Uterus (tissue), 3 donors: ENCODE measurements at regions not wholly inside any gene's neighbourhood (a gene's known extent, or its start where the extent isn't known, plus 50 kb on each side); places are given as distances from the start of the nearest gene placed in this dataset.

Experiments
- DNase-seq, 2 donors: peaks; one replicate each; pipeline ENCODE4 v3.0.0-alpha.2; 2019 to 2020
- H3K27ac ChIP-seq, 2 donors: fragments of 200-600 bp; sonication (generic); 1 replicate in 1 of 2; 2 replicates in 1 of 2; pipeline ENCODE4 v1.5.1; 2016 to 2018
- H3K27me3 ChIP-seq, 2 donors: fragments of 200-600 bp; sonication (generic); one replicate each; pipeline ENCODE4 v1.5.1; 2018 to 2019; ENCODE audit warnings: control low read depth in 1 of 2
- H3K36me3 ChIP-seq, 2 donors: fragments of 200-600 bp; sonication (generic); one replicate each; pipeline ENCODE4 v1.5.1; 2019; ENCODE audit warnings: control low read depth in 1 of 2
- H3K4me1 ChIP-seq, 2 donors: fragments of 200-600 bp; sonication (generic); one replicate each; pipeline ENCODE4 v1.5.1; 2018 to 2019; ENCODE audit warnings: control low read depth in 1 of 2
- H3K4me3 ChIP-seq, 2 donors: fragments of 200-600 bp; sonication (generic); 1 replicate in 1 of 2; 2 replicates in 1 of 2; pipeline ENCODE4 v1.5.1; 2018 to 2019; ENCODE audit warnings: mild to moderate bottlenecking in 1 of 2
- H3K9me3 ChIP-seq, 2 donors: fragments of 200-600 bp; sonication (generic); one replicate each; pipeline ENCODE4 v1.5.1; 2019; ENCODE audit warnings: control low read depth in 1 of 2
- CTCF ChIP-seq, 4 experiments: fragments of 200-600 bp in 2 of 4; fragments of 450-650 bp in 2 of 4; sonication (generic) in 2 of 4; IDR thresholded peaks; one replicate each; pipeline ENCODE4 v1.5.1; 2016 to 2019; ENCODE audit warnings: antibody characterized with exemption in 4 of 4, mild to moderate bottlenecking in 2 of 4, moderate library complexity in 1 of 4
- POLR2A ChIP-seq, 2 donors: fragments of 450-650 bp; IDR thresholded peaks; one replicate each; pipeline ENCODE4 v1.6.1; 2016; ENCODE audit warnings: antibody characterized with exemption in 2 of 2, mild to moderate bottlenecking in 1 of 2, moderate library complexity in 1 of 2
- intact Hi-C: fragments of 100-400 bp; cut with DNase I; formaldehyde crosslinking; loops from one replicate; pipeline ENCODE4 v1.15.1; 2023; ENCODE audit warnings: low total_unique reads
- donor health status: DM: yes; HTN: yes; CAD: no.

DNA sequence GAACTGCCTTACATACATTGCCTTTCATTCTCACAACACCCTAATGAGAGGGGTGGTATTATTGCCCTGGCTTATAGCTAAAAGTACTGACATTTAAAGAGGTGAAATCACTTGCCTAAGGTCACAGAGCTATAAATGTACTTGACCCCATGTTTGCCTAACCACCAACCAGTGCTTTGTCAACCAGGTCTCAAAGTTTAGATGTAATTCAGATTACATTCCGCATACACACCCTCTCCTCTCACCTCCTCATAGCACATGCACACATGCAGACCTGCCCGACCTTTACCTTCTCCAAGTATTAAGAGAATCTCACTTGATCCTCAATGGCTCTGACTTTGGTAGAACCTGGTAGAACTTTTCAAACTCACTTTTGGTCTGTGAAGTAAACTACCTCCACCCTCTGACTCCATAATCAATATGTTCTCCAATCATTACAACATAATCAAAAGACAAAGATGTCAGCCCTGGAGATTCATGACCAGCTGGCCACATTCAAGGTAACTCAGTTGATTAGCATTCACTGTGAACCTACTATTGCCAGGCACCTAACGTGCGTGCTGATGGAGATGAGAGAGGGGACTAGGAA is 63.2 kb upstream of the HES1 start:
- intact Hi-C loops, result no loop called here
- peaks cover 0 to 3% of the 10 kb centered on the region in 2 donors for H3K9me3 ChIP-seq
- TF ChIP-seq POLR2A (IDR thresholded peaks at IDR 0.05) (no peak), CTCF (IDR thresholded peaks at IDR 0.05) (no peak)

DNA sequence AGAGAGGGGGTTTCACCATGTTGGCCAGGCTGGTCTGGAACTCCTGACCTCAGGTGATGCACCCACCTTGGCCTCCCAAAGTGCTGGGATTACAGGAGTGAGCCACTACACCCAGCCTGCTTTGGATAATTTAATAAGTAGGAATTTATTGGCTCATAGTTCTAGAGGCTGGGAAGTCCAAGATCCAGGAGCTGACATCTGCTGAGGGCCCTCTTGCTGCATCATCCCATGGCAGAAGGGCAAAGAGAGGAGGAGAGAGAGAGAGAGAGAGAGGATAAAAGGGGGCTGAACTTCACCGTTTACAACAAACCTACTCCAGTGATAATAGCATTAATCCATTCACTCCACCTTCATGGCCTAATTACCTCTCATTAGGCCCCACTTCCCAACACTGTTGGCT is 62.0 kb upstream of the HES1 start:
- DNase-seq, result no peak
- Histone ChIP-seq H3K36me3 (no peaks in the 10 kb centered on the region), H3K27me3 (no peaks in the 10 kb centered on the region), H3K4me3 (no peak overlapping the region), H3K4me1 (no peaks in the 10 kb centered on the region), H3K27ac (no peak overlapping the region), H3K9me3 (no peaks in the 10 kb centered on the region)
- TF ChIP-seq POLR2A (IDR thresholded peaks at IDR 0.05), result no peak
- no peak for TF ChIP-seq CTCF (IDR thresholded peaks at IDR 0.05)
- intact Hi-C loops, result no loop called here

More for the DNA sequence above, 63.2 kb upstream of the HES1 start:
- Histone ChIP-seq H3K27me3 (no peaks in the 10 kb centered on the region), H3K4me1 (no peaks in the 10 kb centered on the region), H3K27ac (no peak overlapping the region), H3K36me3 (no peaks in the 10 kb centered on the region), H3K4me3 (no peak overlapping the region)
- no peak for DNase-seq

GRCh38 chr3:194075088-194075615 is 60.8 kb upstream of the HES1 start:
- intact Hi-C loops, result no loop called here
- Histone ChIP-seq H3K4me1 (no peaks in the 10 kb centered on the region), H3K27me3 (no peaks in the 10 kb centered on the region), H3K27ac (no peak overlapping the region), H3K36me3 (no peaks in the 10 kb centered on the region), H3K4me3 (no peak overlapping the region), H3K9me3 (no peaks in the 10 kb centered on the region)
- DNase-seq, result no peak
- TF ChIP-seq POLR2A (IDR thresholded peaks at IDR 0.05) (no peak), CTCF (IDR thresholded peaks at IDR 0.05) (no peak)

DNA sequence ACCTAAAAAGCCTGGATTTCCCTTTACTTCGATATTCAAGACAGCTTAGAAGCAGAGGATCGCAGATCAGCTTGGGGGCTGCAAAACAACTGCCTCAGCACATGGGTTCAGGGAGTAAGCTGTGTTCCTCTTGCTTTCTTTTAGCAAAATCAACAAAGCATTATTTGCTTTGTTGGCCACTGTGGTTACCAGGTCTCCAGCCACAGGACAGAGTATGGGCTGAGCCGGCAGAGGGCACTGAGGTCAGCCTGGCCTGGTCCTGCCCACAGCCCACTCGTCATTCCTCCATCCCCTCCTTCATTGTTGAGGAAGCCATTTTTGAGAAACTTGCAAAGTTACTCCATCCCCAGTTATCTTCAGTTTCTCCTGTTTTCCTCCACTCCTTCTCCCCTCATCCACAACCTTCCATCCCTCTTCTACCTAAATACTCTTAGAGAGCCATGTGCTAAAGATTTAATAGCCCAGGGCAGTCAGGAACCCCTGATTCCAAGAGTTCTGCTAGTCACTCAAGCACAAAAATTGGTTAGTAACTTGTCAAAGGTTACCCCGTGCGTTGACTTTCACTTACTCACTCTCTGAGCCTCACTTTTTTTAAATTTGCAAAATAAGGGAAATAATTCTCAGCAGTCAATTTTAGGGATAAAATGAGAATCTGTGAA is 60.0 kb upstream of the HES1 start:
- Histone ChIP-seq H3K4me1 (no peaks in the 10 kb centered on the region), H3K36me3 (no peaks in the 10 kb centered on the region), H3K27ac (no peak overlapping the region), H3K9me3 (no peaks in the 10 kb centered on the region), H3K27me3 (no peaks in the 10 kb centered on the region), H3K4me3 (no peak overlapping the region)
- intact Hi-C loops, result no loop called here
- DNase-seq, result no peak
- TF ChIP-seq CTCF (IDR thresholded peaks at IDR 0.05), result no peak
- TF ChIP-seq POLR2A (IDR thresholded peaks at IDR 0.05), result no peak

DNA sequence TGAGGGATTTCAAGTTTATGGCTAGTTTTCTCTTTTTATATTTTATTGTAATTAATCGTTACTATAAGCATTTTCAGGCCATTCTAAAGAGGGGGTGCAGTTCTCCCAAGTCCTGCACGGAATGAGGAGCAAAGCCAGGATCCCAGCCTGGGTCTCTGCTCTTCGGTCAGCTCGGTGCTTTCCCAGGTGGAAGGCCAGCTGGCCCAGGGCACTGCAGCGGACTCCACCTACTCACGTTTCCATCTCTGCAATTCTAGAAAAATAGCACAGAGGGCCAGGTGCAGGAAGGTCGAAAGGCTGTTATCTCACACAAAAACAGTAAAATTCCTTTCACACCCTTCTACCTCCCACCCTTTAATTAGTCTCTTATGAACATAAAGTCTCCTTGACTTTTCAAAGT is 59.5 kb upstream of the HES1 start:
- Histone ChIP-seq H3K9me3 (no peaks in the 10 kb centered on the region), H3K4me3 (no peak overlapping the region), H3K36me3 (no peaks in the 10 kb centered on the region), H3K27ac (no peak overlapping the region), H3K4me1 (no peaks in the 10 kb centered on the region), H3K27me3 (no peaks in the 10 kb centered on the region)
- TF ChIP-seq POLR2A (IDR thresholded peaks at IDR 0.05) (no peak), CTCF (IDR thresholded peaks at IDR 0.05) (no peak)
- intact Hi-C loops, result no loop called here
- DNase-seq, result no peak
